NCI-H345 (cell line): ENCODE measurements at regions not wholly inside any gene's neighbourhood (a gene's known extent, or its start where the extent isn't known, plus 50 kb on each side); places are given as distances from the start of the nearest gene placed in this dataset.
A peak's percentile ranks its signal among the peaks of the same experiment; 100 is the strongest.
"Not testable (repeated sequence)": the region's sequence is repeated elsewhere in the genome, so short reads cannot be mapped to it uniquely, and the experiment has no call there.

ENCODE experiments used
- DNase-seq: peaks from one replicate; lab custom pipeline; 2025; lab: John Stamatoyannopoulos, UW

DNA sequence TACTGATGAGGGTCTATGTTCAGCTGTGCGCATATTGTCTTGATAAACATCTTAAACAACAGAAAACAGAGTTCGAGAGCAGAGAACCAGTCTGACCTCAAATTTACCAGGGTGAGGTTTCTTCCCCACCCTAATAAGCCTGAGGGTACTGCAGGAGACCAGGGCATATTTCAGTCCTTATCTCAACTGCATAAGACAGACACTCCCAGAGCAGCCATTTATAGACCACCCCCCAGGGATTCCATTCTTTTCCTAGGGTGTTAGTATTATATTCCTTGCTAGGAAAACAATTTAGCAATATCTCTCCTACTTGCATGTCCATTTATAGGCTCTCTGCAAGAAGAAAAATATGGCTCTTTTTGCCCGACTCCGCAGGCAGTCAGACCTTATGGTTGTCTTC, 89.5 kb upstream of the POMZP3 start:
- DNase-seq: not testable (repeated sequence)

DNA sequence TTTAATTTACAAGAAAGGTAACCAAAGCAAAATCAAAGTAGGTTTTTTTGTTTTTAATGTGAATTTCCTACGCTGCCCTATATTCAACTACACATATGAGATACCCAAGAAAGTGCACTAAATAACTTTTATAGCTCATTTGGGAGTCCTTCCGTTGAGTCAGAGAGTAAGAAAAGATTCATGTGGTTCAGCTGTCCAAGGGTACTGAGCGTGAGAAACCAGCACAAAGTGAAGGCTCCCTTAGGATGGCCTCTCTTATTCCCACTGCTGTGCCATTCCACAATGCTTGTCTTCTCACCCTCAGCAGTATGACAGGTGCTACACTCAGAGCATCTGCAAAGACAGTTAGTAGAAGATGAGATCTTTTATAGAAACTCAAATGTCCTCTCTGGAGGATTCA, 85.8 kb upstream of the POMZP3 start:
- not testable (repeated sequence) for DNase-seq

DNA sequence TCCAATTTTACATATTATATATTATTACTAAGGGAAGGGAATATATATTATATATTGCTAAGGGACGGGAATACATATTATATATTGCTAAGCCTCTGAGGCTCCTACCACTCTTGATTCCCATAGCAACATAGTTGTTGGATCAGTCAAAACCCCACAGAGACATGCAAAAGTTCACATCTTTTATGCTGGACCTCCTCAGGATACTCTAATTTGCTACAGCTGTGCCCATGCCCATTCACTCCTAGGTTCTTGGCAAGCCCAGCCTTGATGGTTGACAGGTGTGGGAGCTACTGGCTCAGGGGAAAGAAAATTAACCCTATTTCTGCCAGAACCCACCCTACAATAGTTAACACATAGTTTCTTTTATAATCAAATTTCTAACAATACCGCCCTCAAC, 84.6 kb upstream of the POMZP3 start:
- DNase-seq: peak; percentile 63

DNA sequence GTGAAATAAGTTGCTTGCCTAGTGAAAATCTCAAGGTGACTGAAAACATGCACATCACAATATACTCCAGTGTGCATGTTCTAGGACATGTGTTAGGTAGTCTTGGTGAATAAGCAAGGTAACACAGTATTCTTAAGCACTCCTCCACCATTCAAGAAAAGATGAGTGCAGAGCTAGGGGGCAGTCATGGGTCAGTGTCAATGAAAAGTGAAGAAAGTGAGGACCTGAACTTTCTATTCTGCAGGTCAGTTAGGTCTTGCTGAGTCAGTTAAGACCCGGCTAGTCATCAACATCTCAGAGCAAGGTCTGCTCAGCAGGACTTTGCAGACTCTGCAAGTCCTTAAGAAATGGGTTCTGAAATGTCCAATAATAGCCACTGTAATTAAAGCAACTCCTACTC, 82.6 kb upstream of the POMZP3 start:
- DNase-seq: not testable (repeated sequence)

DNA sequence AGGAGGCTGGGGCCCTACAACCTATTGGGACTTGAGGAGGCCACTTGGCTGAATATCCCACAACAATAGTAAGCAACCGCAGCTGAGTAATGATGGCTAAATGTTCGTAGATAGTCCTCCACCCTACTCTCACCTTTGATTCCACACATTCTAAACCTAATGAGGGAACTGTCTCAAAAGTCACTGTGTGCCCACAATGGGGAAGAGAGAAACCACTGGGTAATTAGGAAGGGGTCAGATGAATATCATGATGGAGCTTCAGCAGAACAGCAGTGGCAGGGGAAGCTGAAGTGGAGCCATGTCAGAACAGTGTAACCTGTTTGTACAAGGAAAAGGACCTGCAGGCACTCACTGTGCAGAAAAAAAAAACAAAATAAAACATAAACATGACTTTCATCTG, 81.4 kb upstream of the POMZP3 start:
- DNase-seq: not testable (repeated sequence)

DNA sequence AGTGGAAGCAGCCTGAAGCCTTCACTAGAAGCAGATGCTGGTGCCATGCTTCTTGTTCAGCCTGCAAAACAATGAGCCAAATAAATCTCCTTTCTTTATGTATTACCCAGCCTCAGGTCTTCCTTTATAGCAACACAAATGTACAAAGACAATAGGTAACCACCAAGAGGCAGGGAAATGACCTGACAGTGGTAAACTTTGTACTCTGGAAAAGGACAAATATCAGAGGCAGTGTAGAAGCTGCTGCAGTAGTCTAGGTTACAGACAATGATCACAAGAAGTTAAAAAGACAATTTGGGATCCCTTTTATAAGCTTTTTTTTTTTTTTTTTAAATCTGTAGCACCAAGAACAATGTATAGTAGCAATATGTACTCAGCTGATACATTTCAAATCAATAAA, 76.7 kb upstream of the POMZP3 start:
- DNase-seq: not testable (repeated sequence)

DNA sequence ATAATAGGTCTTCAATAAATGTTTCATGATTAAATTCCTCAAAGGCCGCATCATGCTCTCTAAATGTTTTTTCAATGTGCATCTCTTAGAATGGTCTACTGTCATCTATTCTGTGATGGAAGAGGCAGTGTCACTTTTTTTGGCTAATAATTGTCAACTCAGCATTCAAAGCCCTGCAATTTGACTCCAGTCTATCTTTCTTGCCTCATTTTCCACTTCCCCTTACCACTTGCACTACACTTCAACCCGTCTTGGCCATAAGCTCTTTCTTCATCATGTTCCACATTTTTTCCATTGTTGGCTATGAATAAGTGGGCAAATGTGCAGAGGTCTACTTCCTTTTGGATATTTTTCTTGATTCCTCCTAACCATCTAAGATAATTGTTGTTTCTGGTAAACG, 59.2 kb upstream of the POMZP3 start:
- DNase-seq: not testable (repeated sequence)

DNA sequence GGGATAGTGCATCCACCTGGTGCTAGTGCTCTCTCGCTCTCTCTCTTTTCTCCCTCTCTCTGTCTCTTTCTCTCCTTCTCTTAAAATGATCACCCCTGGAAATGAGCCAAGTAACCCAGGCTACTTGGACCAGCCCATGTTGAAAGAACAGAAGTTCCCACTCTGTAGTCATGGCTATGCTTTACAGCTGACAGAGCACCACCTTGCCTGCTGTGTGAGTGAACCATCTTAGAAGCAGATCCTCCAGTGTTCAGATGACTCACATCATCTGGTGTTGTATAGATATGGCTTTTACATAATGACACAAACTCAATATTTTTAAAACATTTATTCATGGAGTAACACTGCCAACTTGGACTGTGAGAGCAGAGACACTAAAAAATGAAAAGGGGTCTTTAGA, 57.7 kb upstream of the POMZP3 start:
- not testable (repeated sequence) for DNase-seq

DNA sequence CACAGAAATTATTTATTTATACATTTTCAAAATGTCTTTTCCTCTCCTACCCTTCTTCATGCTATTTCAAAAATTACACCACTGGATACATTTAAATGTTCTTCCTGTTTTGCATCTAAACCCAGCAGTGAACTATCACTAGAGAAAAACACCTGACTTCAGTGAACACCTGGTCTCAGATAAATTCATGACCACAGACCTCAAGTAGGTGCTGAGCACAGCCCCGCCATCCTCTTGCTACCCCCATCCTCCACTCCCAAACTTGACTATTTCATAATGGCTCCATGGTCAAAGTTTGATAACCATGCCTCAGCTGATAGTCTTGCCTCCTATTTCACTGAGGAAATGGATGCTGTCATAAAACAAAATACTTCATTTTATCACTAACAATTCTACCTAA, 56.6 kb upstream of the POMZP3 start:
- DNase-seq: not testable (repeated sequence)

DNA sequence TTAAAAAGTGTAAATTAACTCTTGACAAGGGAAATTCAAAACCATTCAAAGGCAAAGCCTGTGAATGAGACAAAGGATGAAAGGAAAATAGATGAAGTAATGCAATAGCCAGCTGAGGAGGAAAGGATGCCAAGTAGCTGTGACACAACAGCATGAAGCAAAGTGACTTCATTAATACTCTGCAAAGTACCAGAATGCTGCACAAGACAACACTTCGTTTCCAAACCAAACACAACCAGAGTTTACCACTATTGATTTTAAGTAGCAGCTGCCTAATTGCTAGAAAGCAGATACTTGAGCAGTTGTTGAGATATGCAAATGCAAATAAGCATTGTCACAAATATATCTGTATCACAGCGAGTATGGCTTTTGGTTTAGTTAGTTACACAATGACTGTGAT, 54.7 kb upstream of the POMZP3 start:
- DNase-seq: peak; percentile 76

DNA sequence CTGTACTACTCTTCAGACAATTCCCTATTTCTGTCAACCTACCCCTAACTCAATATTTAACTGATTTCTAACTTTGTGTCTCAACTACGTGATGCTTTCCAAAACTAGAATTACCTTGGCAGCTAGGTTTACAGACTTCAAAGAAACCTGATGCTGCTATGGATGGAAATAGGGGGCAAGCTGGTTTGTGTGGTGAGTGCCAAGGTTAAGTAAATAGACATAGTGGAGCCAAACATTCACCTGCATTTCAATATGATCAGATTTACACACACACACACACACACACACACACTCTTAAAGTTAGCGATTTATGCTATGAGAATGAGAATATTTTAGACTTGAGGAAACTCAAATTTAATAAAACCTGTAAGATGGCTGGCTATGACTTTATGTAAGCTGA, 52.1 kb upstream of the POMZP3 start:
- peak; percentile 38 for DNase-seq

DNA sequence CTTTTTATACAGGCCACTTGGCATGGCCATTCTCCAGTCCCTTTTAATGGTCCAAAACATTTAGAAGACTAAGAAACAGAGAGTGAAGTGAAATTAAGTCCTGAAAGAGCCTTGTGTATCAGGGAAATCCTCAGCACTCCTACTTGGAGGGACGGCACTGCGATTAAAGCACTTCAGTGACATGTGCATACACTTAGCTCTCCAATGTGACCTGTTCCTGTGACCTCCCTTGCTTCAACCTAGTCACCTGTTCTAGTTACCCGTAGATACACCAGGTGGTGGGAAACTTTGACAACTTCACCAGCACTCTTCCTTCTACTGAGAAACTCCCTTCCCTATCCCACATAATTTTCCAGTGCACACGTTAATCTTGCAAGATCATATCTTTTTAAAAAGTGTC, 51.4 kb upstream of the POMZP3 start:
- not testable (repeated sequence) for DNase-seq

DNA sequence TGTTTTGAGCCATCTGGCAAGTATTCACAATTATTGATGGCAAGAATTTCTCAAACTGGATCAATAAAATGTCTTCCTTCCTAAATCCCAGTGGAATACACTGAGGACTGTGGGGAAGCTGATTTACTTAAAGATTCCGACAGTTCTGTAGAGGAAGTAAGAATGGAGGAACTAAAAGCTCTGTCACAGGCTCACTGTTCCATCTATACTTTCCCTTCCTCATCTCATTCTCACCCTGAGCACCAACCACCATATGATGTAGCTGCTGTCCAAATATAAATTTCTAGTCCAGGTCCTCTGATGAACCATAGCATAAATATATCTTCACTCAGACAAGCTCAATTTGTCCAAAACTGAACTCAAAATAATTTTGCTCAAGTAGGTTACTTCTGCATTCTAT, 49.8 kb upstream of the POMZP3 start:
- not testable (repeated sequence) for DNase-seq
